HG02885 (cell line): ENCODE measurements at regions not wholly inside any gene's neighbourhood (a gene's known extent, or its start where the extent isn't known, plus 50 kb on each side); places are given as distances from the start of the nearest gene placed in this dataset.
"Not testable (repeated sequence)": the region's sequence is repeated elsewhere in the genome, so short reads cannot be mapped to it uniquely, and the experiment has no call there.

ENCODE experiments used
- ATAC-seq: cut with Tn5 transposase; IDR thresholded peaks from one replicate; pipeline ENCODE4 v1.9.1; 2021; ENCODE audit warnings: mild to moderate bottlenecking; ENCODE audit not compliant: unreplicated experiment, poor library complexity

- ATAC-seq: no peak
Measured at GRCh38 chr7:33776788-33777187, 128.6 kb upstream of the BMPER start.

GRCh38 chr7:33778195-33778594 is 127.1 kb upstream of the BMPER start:
- ATAC-seq: no peak

- ATAC-seq: no peak
Measured at GRCh38 chr7:33779216-33779615, 126.1 kb upstream of the BMPER start.

GRCh38 chr7:33781167-33781566 is 124.2 kb upstream of the BMPER start:
- no peak for ATAC-seq

- no peak for ATAC-seq
Measured at GRCh38 chr7:33781796-33782195, 123.5 kb upstream of the BMPER start.

- no peak for ATAC-seq
Measured at GRCh38 chr7:33784000-33784399, 121.3 kb upstream of the BMPER start.

- ATAC-seq: no peak
Measured at GRCh38 chr7:33788531-33788930, 116.8 kb upstream of the BMPER start.

GRCh38 chr7:33789871-33790630 is 115.3 kb upstream of the BMPER start:
- no peak for ATAC-seq

- ATAC-seq: no peak
Measured at GRCh38 chr7:33790746-33791145, 114.6 kb upstream of the BMPER start.

GRCh38 chr7:33792041-33792440 is 113.3 kb upstream of the BMPER start:
- ATAC-seq: no peak

GRCh38 chr7:33792547-33793105 is 112.7 kb upstream of the BMPER start:
- no peak for ATAC-seq

GRCh38 chr7:33793616-33794015 is 111.7 kb upstream of the BMPER start:
- no peak for ATAC-seq

GRCh38 chr7:33794419-33794818 is 110.9 kb upstream of the BMPER start:
- no peak for ATAC-seq

GRCh38 chr7:33794959-33795358 is 110.4 kb upstream of the BMPER start:
- no peak for ATAC-seq

GRCh38 chr7:33796538-33796937 is 108.8 kb upstream of the BMPER start:
- ATAC-seq: no peak

- ATAC-seq: not testable (repeated sequence)
Measured at GRCh38 chr7:33797512-33797911, 107.8 kb upstream of the BMPER start.

GRCh38 chr7:33798686-33799325 is 106.5 kb upstream of the BMPER start:
- ATAC-seq: no peak

GRCh38 chr7:33799766-33800165 is 105.6 kb upstream of the BMPER start:
- ATAC-seq: no peak

GRCh38 chr7:33802600-33802999 is 102.7 kb upstream of the BMPER start:
- ATAC-seq: no peak

GRCh38 chr7:33804140-33804660 is 101.1 kb upstream of the BMPER start:
- no peak for ATAC-seq

- ATAC-seq: no peak
Measured at GRCh38 chr7:33805630-33806233, 99.6 kb upstream of the BMPER start.
